GM18499 (cell line): ENCODE measurements at regions not wholly inside any gene's neighbourhood (a gene's known extent, or its start where the extent isn't known, plus 50 kb on each side); places are given as distances from the start of the nearest gene placed in this dataset.

ENCODE experiments used
- ATAC-seq: cut with Tn5 transposase; IDR thresholded peaks from one replicate; pipeline ENCODE4 v1.9.1; 2021; ENCODE audit warnings: moderate number of reproducible peaks; ENCODE audit not compliant: insufficient read depth, unreplicated experiment

GRCh38 chr11:112457532-112457931 is 196.9 kb upstream of the PLET1 start:
- no peak for ATAC-seq

- no peak for ATAC-seq
Measured at GRCh38 chr11:112459001-112459400, 198.3 kb upstream of the PLET1 start.

GRCh38 chr11:112460141-112460540 is 199.5 kb upstream of the PLET1 start:
- ATAC-seq = no peak

GRCh38 chr11:112464949-112465348 is 204.3 kb upstream of the PLET1 start:
- ATAC-seq = no peak

GRCh38 chr11:112465433-112466024 is 204.9 kb upstream of the PLET1 start:
- no peak for ATAC-seq

- ATAC-seq = no peak
Measured at GRCh38 chr11:112467721-112468120, 207.1 kb upstream of the PLET1 start.

GRCh38 chr11:112469376-112469775 is 208.7 kb upstream of the PLET1 start:
- no peak for ATAC-seq

GRCh38 chr11:112470355-112470754 is 209.7 kb upstream of the PLET1 start:
- no peak for ATAC-seq

GRCh38 chr11:112471731-112472130 is 211.1 kb upstream of the PLET1 start:
- ATAC-seq = no peak

GRCh38 chr11:112477152-112477551 is 216.5 kb upstream of the PLET1 start:
- ATAC-seq = no peak

GRCh38 chr11:112477581-112478317 is 217.1 kb upstream of the PLET1 start:
- ATAC-seq = no peak

GRCh38 chr11:112478806-112479205 is 218.1 kb upstream of the PLET1 start:
- ATAC-seq = no peak

- ATAC-seq = no peak
Measured at GRCh38 chr11:112481431-112481830, 220.8 kb upstream of the PLET1 start.

GRCh38 chr11:112481893-112482292 is 221.2 kb upstream of the PLET1 start:
- ATAC-seq = no peak

GRCh38 chr11:112485280-112485679 is 224.6 kb upstream of the PLET1 start:
- no peak for ATAC-seq

GRCh38 chr11:112497826-112498225 is 237.2 kb upstream of the PLET1 start:
- ATAC-seq = no peak

- ATAC-seq = no peak
Measured at GRCh38 chr11:112498701-112499100, 238.0 kb upstream of the PLET1 start.

GRCh38 chr11:112499153-112499880 is 238.7 kb upstream of the PLET1 start:
- ATAC-seq = no peak

GRCh38 chr11:112499881-112500204 is 239.2 kb upstream of the PLET1 start:
- no peak for ATAC-seq

- no peak for ATAC-seq
Measured at GRCh38 chr11:112503410-112503809, 242.8 kb upstream of the PLET1 start.

GRCh38 chr11:112504056-112504455 is 243.4 kb upstream of the PLET1 start:
- no peak for ATAC-seq

- no peak for ATAC-seq
Measured at GRCh38 chr11:112506852-112507251, 246.2 kb upstream of the PLET1 start.
